Natural killer cell treated with Interleukin-12 subunit alpha and Interleukin-12 subunit beta and Interleukin-15 and Interleukin-18, amount 100 ng/mL, for 72 hours (primary cell): ENCODE measurements at regions not wholly inside any gene's neighbourhood (a gene's known extent, or its start where the extent isn't known, plus 50 kb on each side); places are given as distances from the start of the nearest gene placed in this dataset.

Source experiments
- ATAC-seq, 2 donors: fragments of 150-1000 bp; cut with Tn5 transposase in 1 of 2; sonication (Bioruptor Pico), chemical (Tn5 transposase) in 1 of 2; 2 replicates each; pipeline ENCODE4 v1.10.0; 2021
- DNase-seq: peaks from one replicate; pipeline ENCODE4 v3.0.0; 2022; ENCODE audit warnings: low spot score
- H3K27ac Mint-ChIP-seq, 2 donors: 1 replicate in 1 of 2; 2 replicates in 1 of 2; pipeline ENCODE4 v1.8.0; 2022; ENCODE audit warnings: mixed read lengths in 2 of 2, mild to moderate bottlenecking in 1 of 2, moderate library complexity in 1 of 2
- H3K27me3 Mint-ChIP-seq, 2 donors: 1 replicate in 1 of 2; 2 replicates in 1 of 2; pipeline ENCODE4 v1.8.0; 2022; ENCODE audit warnings: mixed read lengths in 2 of 2
- H3K36me3 Mint-ChIP-seq: one replicate; pipeline ENCODE4 v1.8.0; 2022; ENCODE audit warnings: mixed read lengths
- H3K4me1 Mint-ChIP-seq, 2 donors: 1 replicate in 1 of 2; 2 replicates in 1 of 2; pipeline ENCODE4 v1.8.0; 2022; ENCODE audit warnings: low read depth in 2 of 2, mixed read lengths in 2 of 2, mild to moderate bottlenecking in 1 of 2
- H3K4me3 Mint-ChIP-seq: one replicate; pipeline ENCODE4 v1.8.0; 2022; ENCODE audit warnings: mixed read lengths
- H3K9me3 Mint-ChIP-seq: 2 replicates; pipeline ENCODE4 v1.8.0; 2022; ENCODE audit warnings: mixed read lengths

DNA sequence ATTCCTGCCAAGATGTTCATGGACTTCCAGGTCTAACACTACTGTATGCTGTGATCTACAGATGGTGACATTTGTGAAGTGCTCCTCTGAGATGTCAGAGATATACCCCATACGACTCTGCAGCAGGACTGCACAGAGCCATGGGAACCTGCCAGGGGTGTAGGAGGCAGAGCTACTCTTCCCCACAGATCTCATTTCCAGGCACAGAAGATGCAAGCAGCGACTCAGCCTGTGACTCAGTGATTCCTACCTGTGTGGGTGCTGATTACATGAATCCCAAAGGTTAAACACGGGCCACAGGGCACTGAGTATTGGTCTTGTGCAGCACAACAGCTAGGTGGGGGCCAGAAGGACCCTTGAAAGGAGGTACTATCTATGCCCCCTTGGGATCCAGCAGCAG is 137.0 kb upstream of the SOX9 start:
- H3K36me3 Mint-ChIP-seq, result no peaks in the 10 kb centered on the region
- DNase-seq (no peak), ATAC-seq (no peak)
- H3K9me3 Mint-ChIP-seq, result peaks cover 11% of the 10 kb centered on the region
- no peaks in the 10 kb centered on the region for H3K4me1 Mint-ChIP-seq
- H3K27me3 Mint-ChIP-seq, result no peaks in the 10 kb centered on the region
- no peak overlapping the region for H3K4me3 Mint-ChIP-seq
- no peak overlapping the region for H3K27ac Mint-ChIP-seq

DNA sequence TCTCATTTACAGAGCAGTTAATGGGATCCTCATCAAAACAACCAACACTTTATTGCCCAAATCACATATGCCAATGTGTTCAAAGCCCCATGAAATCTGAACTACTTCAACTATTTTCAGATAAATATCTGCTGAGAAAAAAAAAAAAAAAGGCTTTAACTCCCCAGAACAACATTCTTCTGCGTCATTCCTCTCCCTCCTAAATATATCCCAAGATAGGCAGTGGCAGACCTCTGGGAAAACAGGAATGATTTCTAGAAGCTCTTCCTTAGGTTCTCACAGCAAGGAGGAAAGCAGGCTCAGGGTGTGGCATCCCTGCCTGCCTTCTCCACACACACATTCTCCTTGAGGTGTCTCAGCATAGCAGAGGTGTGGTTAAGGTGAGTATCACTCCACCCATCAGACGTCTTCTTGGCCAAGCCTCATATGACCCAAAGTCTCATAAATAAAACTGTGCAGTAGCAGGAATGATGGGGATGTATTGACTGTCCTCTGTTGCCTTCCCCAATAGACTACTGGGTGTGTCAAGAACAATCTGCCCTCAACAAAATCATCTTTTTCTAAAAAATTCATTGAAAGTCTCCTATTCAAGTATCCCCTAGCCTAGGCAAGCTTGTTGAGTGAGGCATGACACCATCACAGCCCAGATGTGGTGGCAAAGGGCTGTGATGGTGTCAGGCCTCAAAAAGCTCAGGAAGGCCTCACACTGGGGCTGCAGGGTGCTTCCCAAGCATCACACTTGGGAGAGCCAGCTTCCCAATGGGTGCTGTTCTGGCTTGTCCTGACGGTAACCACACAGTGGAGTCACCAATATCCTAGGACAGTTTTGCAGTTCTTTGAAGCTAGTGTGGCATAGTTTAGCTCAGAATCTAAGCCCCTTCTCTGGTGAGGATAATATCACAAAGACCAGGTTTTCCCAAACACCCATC is 135.4 kb upstream of the SOX9 start:
- DNase-seq (no peak), ATAC-seq (no peak)
- H3K36me3 Mint-ChIP-seq, result no peaks in the 10 kb centered on the region
- H3K9me3 Mint-ChIP-seq, result peaks cover 15% of the 10 kb centered on the region
- H3K4me1 Mint-ChIP-seq, result no peaks in the 10 kb centered on the region
- H3K4me3 Mint-ChIP-seq, result no peak overlapping the region
- no peaks in the 10 kb centered on the region for H3K27me3 Mint-ChIP-seq
- H3K27ac Mint-ChIP-seq, result no peak overlapping the region

GRCh38 chr17:71986886-71987285 is 133.9 kb upstream of the SOX9 start:
- ATAC-seq (no peak), DNase-seq (no peak)
- peaks cover 13% of the 10 kb centered on the region for H3K9me3 Mint-ChIP-seq
- H3K27me3 Mint-ChIP-seq, result no peaks in the 10 kb centered on the region
- no peaks in the 10 kb centered on the region for H3K36me3 Mint-ChIP-seq
- H3K4me1 Mint-ChIP-seq, result no peaks in the 10 kb centered on the region
- H3K4me3 Mint-ChIP-seq, result no peak overlapping the region
- no peak overlapping the region for H3K27ac Mint-ChIP-seq

DNA sequence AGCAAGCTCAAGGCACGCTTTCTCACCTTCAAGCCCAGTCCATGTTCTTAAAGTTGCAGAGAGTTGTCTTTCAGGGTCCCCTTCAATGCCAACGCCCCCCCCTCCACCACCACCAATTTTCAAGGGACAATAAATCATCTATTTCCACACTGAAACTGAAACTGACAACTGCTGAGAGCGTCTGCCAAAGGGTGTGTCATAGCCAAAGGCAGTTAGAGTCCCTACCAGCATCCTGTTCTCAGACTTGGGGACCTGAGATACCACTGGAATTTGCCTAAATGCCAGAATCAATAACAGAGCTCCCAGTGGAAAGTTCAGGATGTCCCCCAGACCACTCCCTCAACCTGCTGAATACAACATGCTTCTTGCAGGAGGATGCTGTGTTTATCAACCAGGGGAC is 133.2 kb upstream of the SOX9 start:
- no peak for ATAC-seq
- no peak overlapping the region for H3K27ac Mint-ChIP-seq
- no peak for DNase-seq

DNA sequence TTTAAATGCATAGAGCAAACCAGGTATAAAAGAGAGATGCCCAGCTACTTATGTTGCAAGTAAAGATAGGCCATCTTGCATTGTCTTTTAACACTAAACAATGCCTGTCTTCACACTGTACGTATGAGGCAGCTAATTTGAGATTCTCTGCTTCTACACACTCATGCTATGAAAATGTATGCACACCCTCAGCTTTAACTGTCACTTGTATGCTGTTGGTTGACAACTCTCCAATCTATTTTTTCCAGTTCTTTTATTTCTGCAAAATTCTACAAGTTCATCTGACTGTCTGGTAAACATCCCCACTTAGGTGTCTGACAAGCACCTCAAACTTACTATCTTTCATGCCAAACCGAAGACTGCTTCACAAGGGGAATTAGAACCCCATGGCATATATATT is 131.7 kb upstream of the SOX9 start:
- Mint-ChIP-seq H3K27ac (no peak overlapping the region), H3K4me3 (no peak overlapping the region), H3K9me3 (peaks cover 7% of the 10 kb centered on the region), H3K4me1 (no peaks in the 10 kb centered on the region), H3K36me3 (no peaks in the 10 kb centered on the region), H3K27me3 (no peaks in the 10 kb centered on the region)
- ATAC-seq, result no peak
- DNase-seq, result no peak

More for the DNA sequence above, 133.2 kb upstream of the SOX9 start:
- H3K36me3 Mint-ChIP-seq, result no peaks in the 10 kb centered on the region
- peaks cover 11% of the 10 kb centered on the region for H3K9me3 Mint-ChIP-seq
- no peaks in the 10 kb centered on the region for H3K27me3 Mint-ChIP-seq
- H3K4me3 Mint-ChIP-seq, result no peak overlapping the region
- H3K4me1 Mint-ChIP-seq, result no peaks in the 10 kb centered on the region

- DNase-seq (no peak), ATAC-seq (no peak)
- H3K27me3 Mint-ChIP-seq, result no peaks in the 10 kb centered on the region
- H3K4me3 Mint-ChIP-seq, result no peak overlapping the region
- peaks cover 9% of the 10 kb centered on the region for H3K9me3 Mint-ChIP-seq
- no peaks in the 10 kb centered on the region for H3K4me1 Mint-ChIP-seq
- H3K27ac Mint-ChIP-seq, result no peak overlapping the region
- no peaks in the 10 kb centered on the region for H3K36me3 Mint-ChIP-seq
These were observed 127.5 kb upstream of the SOX9 start for GRCh38 chr17:71993363-71993762.

DNA sequence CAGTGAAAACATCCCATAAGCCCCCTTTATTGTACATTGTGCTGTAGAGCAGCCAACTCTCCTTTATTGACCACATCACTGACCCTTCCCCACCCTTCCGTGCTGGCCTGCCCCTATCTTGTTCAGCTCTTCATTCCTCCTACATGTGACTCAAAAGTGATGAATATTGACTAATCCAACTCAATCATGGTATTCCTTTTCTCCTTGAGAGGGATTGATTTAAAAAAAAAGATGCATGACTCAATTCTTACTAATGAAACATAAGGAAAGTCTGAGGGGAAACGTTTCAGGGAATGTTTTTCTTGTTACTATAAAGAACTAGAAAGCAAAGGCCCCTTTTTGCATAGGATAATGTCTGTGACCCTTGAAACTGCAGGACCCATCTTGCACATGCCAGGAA is 125.2 kb upstream of the SOX9 start:
- Mint-ChIP-seq H3K4me3 (no peak overlapping the region), H3K36me3 (no peaks in the 10 kb centered on the region), H3K27me3 (no peaks in the 10 kb centered on the region), H3K9me3 (peaks cover 6% of the 10 kb centered on the region), H3K27ac (no peak overlapping the region), H3K4me1 (no peaks in the 10 kb centered on the region)
- ATAC-seq, result no peak
- no peak for DNase-seq

GRCh38 chr17:72004011-72004427 is 116.8 kb upstream of the SOX9 start:
- Mint-ChIP-seq H3K4me3 (no peak overlapping the region), H3K36me3 (no peaks in the 10 kb centered on the region), H3K9me3 (peaks cover 8% of the 10 kb centered on the region), H3K27me3 (no peaks in the 10 kb centered on the region), H3K4me1 (no peaks in the 10 kb centered on the region), H3K27ac (no peak overlapping the region)
- ATAC-seq (no peak), DNase-seq (no peak)

GRCh38 chr17:72004611-72005331 is 116.0 kb upstream of the SOX9 start:
- no peak overlapping the region for H3K4me3 Mint-ChIP-seq
- H3K9me3 Mint-ChIP-seq, result peaks cover 8% of the 10 kb centered on the region
- H3K4me1 Mint-ChIP-seq, result no peaks in the 10 kb centered on the region
- DNase-seq (no peak), ATAC-seq (no peak)
- no peak overlapping the region for H3K27ac Mint-ChIP-seq
- H3K27me3 Mint-ChIP-seq, result no peaks in the 10 kb centered on the region
- no peaks in the 10 kb centered on the region for H3K36me3 Mint-ChIP-seq

GRCh38 chr17:72005332-72006163 is 115.3 kb upstream of the SOX9 start:
- DNase-seq (no peak), ATAC-seq (no peak)
- no peak overlapping the region for H3K27ac Mint-ChIP-seq
- no peaks in the 10 kb centered on the region for H3K27me3 Mint-ChIP-seq
- H3K36me3 Mint-ChIP-seq, result no peaks in the 10 kb centered on the region
- no peak overlapping the region for H3K4me3 Mint-ChIP-seq
- H3K4me1 Mint-ChIP-seq, result no peaks in the 10 kb centered on the region
- peaks cover 8% of the 10 kb centered on the region for H3K9me3 Mint-ChIP-seq

- Mint-ChIP-seq H3K4me1 (no peaks in the 10 kb centered on the region), H3K9me3 (peaks cover 12% of the 10 kb centered on the region), H3K4me3 (no peak overlapping the region), H3K36me3 (no peaks in the 10 kb centered on the region), H3K27ac (no peak overlapping the region), H3K27me3 (no peaks in the 10 kb centered on the region)
- ATAC-seq (no peak), DNase-seq (no peak)
These were observed 112.5 kb upstream of the SOX9 start for GRCh38 chr17:72008236-72008876.

GRCh38 chr17:72011561-72011960 is 109.3 kb upstream of the SOX9 start:
- peaks cover 10% of the 10 kb centered on the region for H3K9me3 Mint-ChIP-seq
- no peaks in the 10 kb centered on the region for H3K36me3 Mint-ChIP-seq
- no peak for ATAC-seq
- H3K4me3 Mint-ChIP-seq, result no peak overlapping the region
- DNase-seq, result no peak
- no peaks in the 10 kb centered on the region for H3K27me3 Mint-ChIP-seq
- no peaks in the 10 kb centered on the region for H3K4me1 Mint-ChIP-seq
- no peak overlapping the region for H3K27ac Mint-ChIP-seq

- Mint-ChIP-seq H3K27ac (no peak overlapping the region), H3K36me3 (no peaks in the 10 kb centered on the region), H3K4me3 (no peak overlapping the region), H3K27me3 (no peaks in the 10 kb centered on the region), H3K9me3 (peaks cover 6% of the 10 kb centered on the region), H3K4me1 (no peaks in the 10 kb centered on the region)
- ATAC-seq, result no peak
- no peak for DNase-seq
These were observed 99.3 kb upstream of the SOX9 start for GRCh38 chr17:72021417-72022041.
